ENCODE measurements at regions not wholly inside any gene's neighbourhood (a gene's known extent, or its start where the extent isn't known, plus 50 kb on each side); places are given as distances from the start of the nearest gene placed in this dataset.

- Mint-ChIP-seq H3K4me3 (no peak overlapping the region), H3K27me3 (ENCODE audit: low read depth, poor library complexity) (no peaks in the 10 kb centered on the region), H3K9me3 (peaks cover 5% of the 10 kb centered on the region), H3K36me3 (ENCODE audit: low read depth) (no peaks in the 10 kb centered on the region), H3K27ac (no peak overlapping the region), H3K4me1 (peaks cover 50% of the 10 kb centered on the region)
- no peak for TF ChIP-seq CTCF (IDR thresholded peaks at IDR 0.05)
- no peak for DNase-seq
Measured at GRCh38 chr1:87686136-87686495, 357.4 kb downstream of the LMO4 start.

GRCh38 chr1:87686671-87687070, 358.0 kb downstream of the LMO4 start:
- Mint-ChIP-seq H3K27ac (no peak overlapping the region), H3K9me3 (peaks cover 5% of the 10 kb centered on the region), H3K4me3 (no peak overlapping the region), H3K4me1 (peaks cover 50% of the 10 kb centered on the region), H3K36me3 (ENCODE audit: low read depth) (no peaks in the 10 kb centered on the region), H3K27me3 (ENCODE audit: low read depth, poor library complexity) (no peaks in the 10 kb centered on the region)
- DNase-seq, result no peak
- no peak for TF ChIP-seq CTCF (IDR thresholded peaks at IDR 0.05)

GRCh38 chr1:87688136-87688535, 359.5 kb downstream of the LMO4 start:
- Mint-ChIP-seq H3K4me3 (no peak overlapping the region), H3K36me3 (ENCODE audit: low read depth) (no peaks in the 10 kb centered on the region), H3K9me3 (peaks cover 5% of the 10 kb centered on the region), H3K4me1 (peaks cover 42% of the 10 kb centered on the region), H3K27ac (no peak overlapping the region), H3K27me3 (ENCODE audit: low read depth, poor library complexity) (no peaks in the 10 kb centered on the region)
- no peak for DNase-seq
- TF ChIP-seq CTCF (IDR thresholded peaks at IDR 0.05), result no peak

GRCh38 chr1:87689487-87689886, 360.8 kb downstream of the LMO4 start:
- Mint-ChIP-seq H3K4me3 (no peak overlapping the region), H3K9me3 (peaks cover 5% of the 10 kb centered on the region), H3K4me1 (peaks cover 28% of the 10 kb centered on the region), H3K36me3 (ENCODE audit: low read depth) (no peaks in the 10 kb centered on the region), H3K27ac (no peak overlapping the region), H3K27me3 (ENCODE audit: low read depth, poor library complexity) (no peaks in the 10 kb centered on the region)
- DNase-seq, result no peak
- TF ChIP-seq CTCF (IDR thresholded peaks at IDR 0.05), result no peak

GRCh38 chr1:87696483-87696882, 367.8 kb downstream of the LMO4 start:
- H3K4me3 Mint-ChIP-seq, result no peak overlapping the region
- H3K27ac Mint-ChIP-seq, result no peak overlapping the region
- H3K4me1 Mint-ChIP-seq, result no peaks in the 10 kb centered on the region
- H3K27me3 Mint-ChIP-seq (ENCODE audit: low read depth, poor library complexity), result no peaks in the 10 kb centered on the region
- no peak for TF ChIP-seq CTCF (IDR thresholded peaks at IDR 0.05)
- H3K9me3 Mint-ChIP-seq, result peaks cover 35% of the 10 kb centered on the region
- H3K36me3 Mint-ChIP-seq (ENCODE audit: low read depth), result peaks cover 5% of the 10 kb centered on the region
- DNase-seq, result no peak

GRCh38 chr1:87702455-87702854, 373.8 kb downstream of the LMO4 start:
- Mint-ChIP-seq H3K4me1 (peaks cover 7% of the 10 kb centered on the region), H3K27me3 (ENCODE audit: low read depth, poor library complexity) (no peaks in the 10 kb centered on the region), H3K4me3 (no peak overlapping the region), H3K27ac (no peak overlapping the region), H3K36me3 (ENCODE audit: low read depth) (peaks cover 18% of the 10 kb centered on the region), H3K9me3 (peaks cover 54% of the 10 kb centered on the region)
- TF ChIP-seq CTCF (IDR thresholded peaks at IDR 0.05), result no peak
- DNase-seq, result no peak
